ENCODE measurements at regions not wholly inside any gene's neighbourhood (a gene's known extent, or its start where the extent isn't known, plus 50 kb on each side); places are given as distances from the start of the nearest gene placed in this dataset.
"Not testable (repeated sequence)": the region's sequence is repeated elsewhere in the genome, so short reads cannot be mapped to it uniquely, and the experiment has no call there.

DNA sequence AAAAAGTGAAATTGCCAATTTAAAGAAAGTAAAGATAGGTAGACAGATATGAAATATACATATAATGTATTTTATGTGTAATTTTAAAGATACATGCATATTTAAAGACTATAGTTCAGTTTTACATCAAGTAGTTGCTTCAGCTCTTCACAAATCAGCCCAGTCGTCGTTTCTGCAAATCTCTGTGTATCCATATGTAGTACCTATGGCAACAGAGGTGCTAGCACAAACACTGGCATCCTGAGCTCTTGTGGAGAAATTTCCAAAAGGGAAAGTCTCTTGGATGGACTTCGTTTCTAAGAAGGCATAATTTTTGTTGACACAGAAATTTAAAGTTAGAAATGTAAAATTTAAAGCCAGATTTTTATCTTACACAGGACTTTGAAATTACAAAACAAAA is 1284.7 kb downstream of the ROBO1 start:
- Mint-ChIP-seq H3K27ac (no peak overlapping the region), H3K9me3 (peaks cover 16 to 20% of the 10 kb centered on the region in 2 donors), H3K36me3 (peaks cover 0 to 6% of the 10 kb centered on the region in 2 donors)
- DNase-seq (ENCODE audit: low spot score in 2 of 2) (no peak), ATAC-seq (no peak)

DNA sequence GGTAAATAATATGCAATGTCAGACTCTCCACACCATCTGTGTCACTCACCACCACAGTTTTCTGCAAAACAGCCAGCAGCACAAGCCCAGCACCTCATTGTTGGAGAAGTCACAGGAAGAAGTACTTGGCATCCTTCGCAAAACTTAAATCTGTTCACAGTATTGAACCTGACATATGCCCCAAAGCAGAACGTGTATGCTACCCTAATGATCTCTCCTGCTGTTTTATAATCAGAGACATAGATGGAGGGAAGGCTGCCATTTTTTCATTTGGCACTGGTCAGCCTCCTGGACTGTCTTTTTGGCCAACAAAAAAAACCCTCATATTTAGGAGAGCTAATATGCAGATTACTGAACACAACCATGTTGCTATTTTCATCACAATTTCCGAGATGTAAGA is 1272.9 kb downstream of the ROBO1 start:
- no peak for ATAC-seq

DNA sequence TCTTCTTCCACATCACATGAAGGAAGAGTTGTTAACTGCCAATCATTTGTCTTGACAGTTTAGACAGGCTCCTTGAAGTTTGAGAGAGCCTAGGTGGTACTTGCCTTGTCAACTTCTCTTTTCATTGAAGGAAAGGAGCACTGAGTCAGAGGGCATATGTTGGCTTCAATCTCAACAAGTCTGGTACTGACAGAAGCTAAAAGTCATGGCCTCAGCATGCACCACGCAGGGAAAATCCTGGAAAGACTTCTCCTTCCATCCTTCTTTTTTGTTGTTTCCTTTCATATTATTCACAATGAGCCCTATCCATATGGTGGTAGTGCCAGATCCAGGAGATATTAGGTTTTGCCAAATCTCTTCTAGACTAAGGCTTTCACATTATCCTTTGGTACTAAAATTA is 1272.5 kb downstream of the ROBO1 start:
- Mint-ChIP-seq H3K27ac (no peak overlapping the region), H3K36me3 (peaks cover 0 to 4% of the 10 kb centered on the region in 2 donors), H3K9me3 (peaks cover 3 to 11% of the 10 kb centered on the region in 2 donors)
- ATAC-seq (no peak), DNase-seq (ENCODE audit: low spot score in 2 of 2) (no peak)

More for the DNA sequence above, 1272.9 kb downstream of the ROBO1 start:
- DNase-seq (ENCODE audit: low spot score in 2 of 2) = no peak
- Mint-ChIP-seq H3K27ac (no peak overlapping the region), H3K9me3 (peaks cover 3 to 11% of the 10 kb centered on the region in 2 donors), H3K36me3 (peaks cover 0 to 4% of the 10 kb centered on the region in 2 donors)

DNA sequence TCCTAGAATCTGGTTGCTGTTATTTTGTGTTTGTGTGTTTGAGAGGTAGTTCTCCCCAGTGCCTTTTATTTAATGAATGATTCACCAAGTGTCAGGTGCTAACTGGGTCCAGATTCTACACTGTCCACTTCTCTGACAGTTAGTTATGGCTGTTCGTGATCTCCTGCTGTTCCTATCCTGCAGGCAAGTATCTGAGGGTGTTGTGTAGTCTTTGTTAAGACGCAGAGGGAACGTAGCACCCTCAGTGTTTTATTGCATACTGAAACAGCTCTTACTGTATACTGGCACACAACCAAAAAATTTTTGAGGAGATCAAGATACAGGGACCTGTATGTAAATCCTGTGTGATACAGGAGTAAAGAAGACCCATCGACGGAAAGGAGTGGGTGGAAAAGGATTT is 1271.3 kb downstream of the ROBO1 start:
- H3K9me3 Mint-ChIP-seq = peaks cover 8 to 16% of the 10 kb centered on the region in 2 donors
- ATAC-seq = no peak
- DNase-seq (ENCODE audit: low spot score in 2 of 2) = no peak
- H3K27ac Mint-ChIP-seq = no peak overlapping the region
- H3K36me3 Mint-ChIP-seq = peaks cover 0 to 4% of the 10 kb centered on the region in 2 donors

DNA sequence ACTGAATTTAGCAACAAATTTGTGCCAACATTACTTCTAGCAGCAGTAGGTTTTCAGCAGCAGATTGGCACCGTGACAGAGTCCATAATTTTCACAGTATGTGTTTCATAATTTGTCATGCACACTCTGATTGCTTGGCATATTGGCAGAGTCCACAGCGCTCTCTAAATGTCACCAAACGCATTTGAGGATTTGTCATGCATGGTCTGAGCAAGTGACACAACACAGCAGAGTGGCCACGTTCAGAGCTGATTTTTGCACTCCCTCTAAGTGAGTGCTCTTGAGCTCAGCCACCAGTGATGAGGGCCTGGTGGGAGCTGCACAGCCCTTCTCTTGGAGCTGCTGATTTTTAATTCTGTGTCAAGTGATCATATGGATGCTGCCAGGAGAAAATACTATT is 1270.8 kb downstream of the ROBO1 start:
- Mint-ChIP-seq H3K36me3 (peaks cover 0 to 4% of the 10 kb centered on the region in 2 donors), H3K27ac (no peak overlapping the region), H3K9me3 (peaks cover 8 to 16% of the 10 kb centered on the region in 2 donors)
- no peak for ATAC-seq
- DNase-seq (ENCODE audit: low spot score in 2 of 2) = no peak

DNA sequence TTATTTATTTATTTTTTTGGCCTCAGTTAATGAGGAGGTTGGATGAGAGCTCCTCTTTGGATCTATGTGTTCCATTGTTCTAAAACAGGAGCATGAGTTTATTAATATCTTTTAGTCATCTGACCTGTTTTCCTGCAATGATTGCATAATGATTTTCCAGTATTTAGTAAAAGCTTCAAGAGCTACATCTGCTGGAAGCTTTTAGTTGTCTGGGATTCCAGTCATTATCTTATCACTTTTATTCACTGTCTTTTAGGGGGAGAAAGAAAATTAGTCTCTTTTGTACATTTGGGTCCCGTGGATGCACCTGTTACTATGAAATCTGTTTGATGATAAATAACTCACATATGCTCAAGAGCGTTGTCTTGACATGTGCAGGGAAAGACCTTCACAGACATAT is 1270.0 kb downstream of the ROBO1 start:
- peaks cover 10 to 18% of the 10 kb centered on the region in 2 donors for H3K9me3 Mint-ChIP-seq
- ATAC-seq = no peak
- H3K27ac Mint-ChIP-seq = no peak overlapping the region
- H3K36me3 Mint-ChIP-seq = peaks cover 0 to 4% of the 10 kb centered on the region in 2 donors
- DNase-seq (ENCODE audit: low spot score in 2 of 2) = no peak

DNA sequence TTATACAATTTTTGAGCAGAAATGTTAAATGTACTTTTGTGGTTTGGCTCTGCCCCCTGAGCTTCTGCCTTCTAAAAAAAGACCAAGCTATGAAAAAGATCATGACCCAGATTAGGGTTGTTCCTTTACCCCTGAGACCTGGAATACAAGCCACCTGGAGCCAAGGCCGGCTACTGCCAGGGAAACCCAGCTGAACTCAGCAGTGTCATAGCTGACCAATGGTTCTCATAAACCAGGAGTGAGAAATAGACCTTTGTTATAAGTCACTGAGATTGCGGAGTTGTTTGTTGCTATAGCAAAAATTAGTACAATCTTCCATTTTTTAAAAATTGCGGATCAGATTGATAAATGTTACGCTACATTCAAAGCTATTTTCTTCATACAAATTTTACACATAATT is 1261.7 kb downstream of the ROBO1 start:
- H3K27ac Mint-ChIP-seq = no peak overlapping the region
- DNase-seq (ENCODE audit: low spot score in 2 of 2) = no peak
- ATAC-seq = no peak
- H3K9me3 Mint-ChIP-seq = peaks cover 18 to 23% of the 10 kb centered on the region in 2 donors
- peaks cover 0 to 6% of the 10 kb centered on the region in 2 donors for H3K36me3 Mint-ChIP-seq

DNA sequence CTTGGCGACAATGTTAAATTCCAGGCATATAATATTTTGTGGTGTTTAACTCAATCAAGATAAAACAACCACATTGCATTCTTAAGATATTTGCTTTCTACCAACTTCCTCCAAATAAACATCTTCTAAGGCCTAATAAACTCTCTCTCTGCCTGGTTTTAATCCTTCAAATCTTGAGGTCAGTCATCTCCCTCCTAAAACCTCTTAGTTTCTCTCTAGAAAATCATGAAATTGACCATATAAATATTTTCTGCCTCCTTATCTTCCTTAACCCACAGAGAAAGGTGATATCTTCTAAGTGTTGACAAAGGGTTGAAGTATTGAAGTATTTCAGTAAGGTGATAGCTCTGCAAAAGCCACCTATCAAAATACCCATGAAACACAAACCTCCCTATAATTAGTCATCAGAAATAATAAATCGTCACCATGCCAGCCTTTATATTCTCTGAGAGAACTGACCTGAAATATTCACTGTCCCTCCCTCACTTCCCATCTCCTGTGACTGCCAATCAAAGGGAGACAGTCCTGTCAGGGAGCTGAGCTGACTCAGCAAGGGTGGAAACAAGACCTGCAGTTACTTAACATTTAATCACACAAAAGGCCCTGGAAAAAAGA is 1261.1 kb downstream of the ROBO1 start:
- Mint-ChIP-seq H3K9me3 (peaks cover 16 to 20% of the 10 kb centered on the region in 2 donors), H3K36me3 (peaks cover 0 to 6% of the 10 kb centered on the region in 2 donors), H3K27ac (no peak overlapping the region)
- ATAC-seq (no peak), DNase-seq (ENCODE audit: low spot score in 2 of 2) (no peak)

DNA sequence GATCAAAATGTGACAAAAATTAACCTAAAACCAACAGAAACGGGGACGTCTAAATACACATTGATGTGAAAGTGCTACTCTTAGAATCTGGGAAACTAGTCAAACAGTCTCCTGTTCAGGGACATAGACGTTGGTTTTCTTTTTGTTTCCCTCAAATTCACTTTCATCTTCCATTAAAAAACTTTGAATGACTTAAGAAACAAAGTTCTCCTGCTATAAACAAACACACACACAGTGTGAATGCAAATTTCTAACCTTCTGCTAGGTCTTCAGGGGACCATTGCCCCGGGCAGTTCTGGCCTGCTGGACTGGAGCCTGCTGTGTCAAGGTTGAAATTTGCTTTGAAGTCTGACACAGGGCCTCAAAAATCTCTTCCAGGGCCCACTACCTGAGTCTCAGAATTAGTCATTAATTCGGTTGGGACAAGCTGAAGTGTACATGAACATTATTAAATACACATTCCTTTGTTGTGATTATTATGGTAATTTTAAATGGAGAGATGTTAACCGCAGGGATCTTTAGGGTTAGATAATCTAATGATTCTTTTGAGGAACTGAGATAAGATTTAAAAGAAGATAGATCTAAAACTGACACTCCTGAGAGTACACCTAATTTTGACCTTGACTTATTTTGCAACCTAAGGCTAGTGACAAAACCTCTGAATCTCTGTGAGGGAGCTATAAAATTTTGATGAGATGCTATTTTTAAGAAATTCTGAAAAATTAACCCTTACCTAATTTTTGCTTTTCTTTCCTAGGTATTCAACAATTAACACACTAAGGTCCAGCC is 1260.4 kb downstream of the ROBO1 start:
- Mint-ChIP-seq H3K36me3 (peaks cover 0 to 6% of the 10 kb centered on the region in 2 donors), H3K27ac (no peak overlapping the region), H3K9me3 (peaks cover 21 to 26% of the 10 kb centered on the region in 2 donors)
- DNase-seq (ENCODE audit: low spot score in 2 of 2) (no peak), ATAC-seq (no peak)

DNA sequence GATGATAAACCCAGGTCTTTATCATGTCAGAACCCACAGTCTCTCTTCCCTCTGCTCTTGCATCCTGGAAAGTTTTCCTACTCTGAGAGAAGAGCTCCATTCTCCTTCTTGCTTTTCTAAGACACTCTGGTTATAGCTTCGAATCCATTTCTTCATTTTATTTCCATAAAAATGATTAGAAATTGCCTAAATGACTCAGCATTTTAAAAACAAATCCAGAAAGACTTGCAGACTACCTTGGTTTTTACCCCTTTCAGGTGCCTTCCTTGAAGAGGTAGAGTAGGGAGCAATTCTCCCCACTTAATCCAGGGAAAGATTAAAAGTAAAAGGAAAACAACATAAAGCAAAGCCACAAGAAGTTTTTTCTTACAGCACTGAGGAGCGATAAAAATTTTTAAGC is 1256.0 kb downstream of the ROBO1 start:
- H3K36me3 Mint-ChIP-seq = peaks cover 0 to 2% of the 10 kb centered on the region in 2 donors
- H3K27ac Mint-ChIP-seq = no peak overlapping the region
- no peak for ATAC-seq
- no peak for DNase-seq (ENCODE audit: low spot score in 2 of 2)
- H3K9me3 Mint-ChIP-seq = peaks cover 15 to 27% of the 10 kb centered on the region in 2 donors

DNA sequence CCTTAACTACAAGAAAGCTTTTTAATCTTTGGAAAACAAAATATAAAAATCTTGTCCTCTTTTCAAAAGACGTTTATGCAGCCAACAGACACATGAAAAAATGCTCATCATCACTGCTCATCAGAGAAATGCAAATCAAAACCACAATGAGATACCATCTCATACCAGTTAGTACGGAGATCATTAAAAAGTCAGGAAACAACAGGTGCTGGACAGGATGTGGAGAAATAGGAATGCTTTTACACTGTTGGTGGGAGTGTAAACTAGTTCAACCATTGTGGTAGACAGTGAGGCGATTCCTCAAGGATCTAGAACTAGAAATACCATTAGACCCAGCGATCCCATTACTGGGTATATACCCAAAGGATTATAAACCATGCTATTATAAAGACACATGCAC is 1255.0 kb downstream of the ROBO1 start:
- not testable (repeated sequence) for DNase-seq (ENCODE audit: low spot score in 2 of 2); ATAC-seq; H3K36me3 Mint-ChIP-seq; H3K27ac Mint-ChIP-seq
- peaks cover 19 to 28% of the 10 kb centered on the region in 2 donors for H3K9me3 Mint-ChIP-seq

DNA sequence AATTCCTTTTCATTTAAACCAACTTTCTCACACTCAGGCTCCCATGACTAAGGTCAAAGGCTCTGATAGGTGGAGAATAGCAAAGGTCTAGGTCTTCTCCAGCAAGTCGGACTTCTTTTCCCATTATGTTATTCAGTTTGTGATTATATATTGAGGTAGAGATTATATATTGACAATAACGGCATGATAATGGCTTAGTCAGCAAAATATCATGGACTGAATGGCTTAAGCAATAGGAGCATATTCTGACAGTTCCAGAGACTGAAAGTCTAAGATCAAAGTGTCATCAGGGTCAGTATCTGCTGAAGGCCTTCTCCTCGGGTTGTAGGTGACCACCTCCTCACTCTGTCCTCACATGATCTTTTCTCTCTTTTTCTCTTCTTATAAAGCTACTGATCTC is 1251.4 kb downstream of the ROBO1 start:
- H3K36me3 Mint-ChIP-seq = no peaks in the 10 kb centered on the region
- ATAC-seq (no peak), DNase-seq (ENCODE audit: low spot score in 2 of 2) (no peak)
- peaks cover 20% of the 10 kb centered on the region in 2 donors for H3K9me3 Mint-ChIP-seq
- H3K27ac Mint-ChIP-seq = no peak overlapping the region

DNA sequence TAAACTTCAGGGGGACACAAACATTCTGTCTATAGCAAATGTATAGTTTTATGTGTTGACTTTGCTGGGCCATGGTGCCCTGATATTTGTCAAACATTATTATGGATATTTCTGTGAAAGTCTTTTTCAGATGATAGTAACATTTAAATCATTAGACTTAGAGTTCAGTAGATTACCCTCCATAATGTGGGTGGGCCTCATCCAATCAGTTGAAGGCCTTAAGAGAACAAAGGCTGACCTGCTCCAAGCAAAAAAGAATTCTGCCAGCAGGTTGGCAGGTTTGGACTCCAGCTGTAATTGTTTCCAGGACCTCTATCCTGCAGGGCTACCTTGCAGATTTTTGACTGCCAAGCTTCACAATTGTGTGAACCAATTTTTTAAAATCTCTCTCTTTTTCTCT is 1250.9 kb downstream of the ROBO1 start:
- ATAC-seq (no peak), DNase-seq (ENCODE audit: low spot score in 2 of 2) (no peak)
- Mint-ChIP-seq H3K9me3 (peaks cover 17 to 19% of the 10 kb centered on the region in 2 donors), H3K27ac (no peak overlapping the region), H3K36me3 (no peaks in the 10 kb centered on the region)

DNA sequence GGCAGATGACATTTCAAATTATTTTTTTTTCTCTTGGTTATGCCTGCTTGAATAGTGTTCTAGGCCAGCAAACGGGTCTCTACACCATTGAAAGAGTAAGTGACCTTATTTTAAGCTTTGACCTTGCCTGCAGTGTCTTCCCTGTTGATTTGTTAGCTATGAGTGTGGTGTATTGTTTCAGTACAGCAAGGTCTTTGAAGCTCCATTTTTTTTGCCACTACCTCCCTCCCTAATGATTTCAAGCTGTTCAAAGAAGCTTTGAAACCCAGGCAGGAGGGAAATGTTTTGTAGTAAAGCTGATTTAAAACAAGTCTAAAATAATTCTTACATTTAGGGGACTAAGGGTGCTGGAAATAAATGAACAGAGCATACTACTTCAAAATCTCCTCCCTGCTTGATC is 1249.8 kb downstream of the ROBO1 start:
- no peak for ATAC-seq
- Mint-ChIP-seq H3K36me3 (no peaks in the 10 kb centered on the region), H3K27ac (no peak overlapping the region), H3K9me3 (peaks cover 18 to 19% of the 10 kb centered on the region in 2 donors)
- DNase-seq (ENCODE audit: low spot score in 2 of 2) = no peak

DNA sequence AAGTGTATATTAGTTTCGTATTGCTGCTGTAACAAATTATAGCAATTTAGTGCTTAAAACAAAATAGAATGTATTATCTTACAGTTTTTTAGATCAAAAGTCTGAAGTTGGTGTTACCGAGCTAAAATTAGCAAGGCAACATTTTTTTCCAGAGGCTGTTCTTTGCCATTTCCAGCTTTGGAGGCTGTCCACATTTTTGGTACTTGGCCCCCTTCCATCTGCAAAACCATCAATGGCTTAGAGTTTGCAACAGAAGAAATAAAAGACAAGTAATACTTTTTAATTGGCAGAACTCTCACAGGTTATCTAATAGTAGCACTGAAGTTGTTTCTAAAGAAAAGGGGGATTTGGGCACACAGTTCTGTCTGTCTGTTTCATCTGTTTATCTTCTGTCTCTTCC is 1248.5 kb downstream of the ROBO1 start:
- ATAC-seq (no peak), DNase-seq (ENCODE audit: low spot score in 2 of 2) (no peak)
- no peak overlapping the region for H3K27ac Mint-ChIP-seq
- H3K9me3 Mint-ChIP-seq = peaks cover 19 to 25% of the 10 kb centered on the region in 2 donors
- no peaks in the 10 kb centered on the region for H3K36me3 Mint-ChIP-seq

DNA sequence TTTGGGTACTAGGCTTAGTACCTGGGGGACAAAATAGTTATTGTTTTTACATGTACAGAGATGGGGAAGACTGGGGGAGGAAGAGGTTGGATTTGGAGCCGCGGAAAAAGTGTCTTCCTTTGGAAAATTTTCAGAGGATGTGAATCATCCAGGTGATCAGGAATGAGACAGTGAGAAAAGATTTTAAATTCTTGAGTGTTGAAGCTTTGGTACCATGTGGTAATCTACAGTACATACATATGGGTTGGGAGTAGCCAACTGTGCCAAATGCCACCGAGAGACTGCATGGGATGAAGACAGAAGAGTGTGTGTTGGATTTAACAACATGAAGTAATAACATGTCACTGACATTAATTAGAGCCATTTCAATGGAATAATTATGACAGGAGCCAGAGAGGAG is 1238.2 kb downstream of the ROBO1 start:
- H3K9me3 Mint-ChIP-seq = peaks cover 24 to 27% of the 10 kb centered on the region in 2 donors
- no peak overlapping the region for H3K27ac Mint-ChIP-seq
- ATAC-seq = no peak
- DNase-seq (ENCODE audit: low spot score in 2 of 2) = no peak
- peaks cover 0 to 8% of the 10 kb centered on the region in 2 donors for H3K36me3 Mint-ChIP-seq

DNA sequence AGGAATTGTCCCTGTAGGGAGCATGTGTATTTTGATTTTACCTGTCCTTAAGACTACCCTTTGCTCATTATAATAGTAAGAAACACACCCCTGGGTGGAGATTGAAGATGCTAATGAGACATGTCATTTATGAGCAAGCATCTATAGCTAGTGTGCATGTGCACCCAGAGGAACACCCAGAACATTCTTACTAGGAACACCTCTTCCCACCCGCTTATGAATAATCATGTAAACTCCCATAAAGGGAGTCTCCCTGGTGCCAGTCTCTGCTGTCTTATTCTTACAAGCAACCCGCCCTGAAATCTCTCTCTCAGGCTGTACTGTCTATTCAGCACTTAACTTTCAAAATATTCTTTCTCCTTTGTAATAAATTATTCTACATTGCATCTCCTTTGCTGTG is 1227.3 kb downstream of the ROBO1 start:
- Mint-ChIP-seq H3K9me3 (peaks cover 20 to 26% of the 10 kb centered on the region in 2 donors), H3K27ac (no peak overlapping the region), H3K36me3 (peaks cover 0 to 4% of the 10 kb centered on the region in 2 donors)
- ATAC-seq = no peak
- no peak for DNase-seq (ENCODE audit: low spot score in 2 of 2)

DNA sequence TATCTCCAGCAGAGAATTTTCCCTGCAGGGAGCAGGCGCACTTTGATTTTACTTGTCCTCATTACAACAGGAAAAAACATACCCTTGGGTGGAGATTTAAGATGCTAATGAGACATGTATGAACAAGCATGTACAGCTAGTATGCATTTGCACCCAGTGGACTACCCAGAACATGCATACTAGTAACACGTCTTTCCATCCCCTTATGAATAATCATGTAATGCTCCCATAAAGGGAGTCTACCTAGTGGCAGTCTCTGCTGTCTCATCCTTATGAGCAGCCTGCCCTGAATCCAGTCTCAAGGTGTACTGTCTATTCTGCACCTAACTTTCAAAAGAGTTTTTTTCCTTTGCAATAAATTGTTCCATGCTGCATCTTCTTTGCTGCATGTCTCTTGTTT is 1222.0 kb downstream of the ROBO1 start:
- H3K9me3 Mint-ChIP-seq = peaks cover 34 to 41% of the 10 kb centered on the region in 2 donors
- DNase-seq (ENCODE audit: low spot score in 2 of 2) (no peak), ATAC-seq (no peak)
- H3K27ac Mint-ChIP-seq = no peak overlapping the region
- peaks cover 0 to 4% of the 10 kb centered on the region in 2 donors for H3K36me3 Mint-ChIP-seq
